Left hindlimb (tissue), 1 donor: ENCODE measurements at regions not wholly inside any gene's neighbourhood (a gene's known extent, or its start where the extent isn't known, plus 50 kb on each side); places are given as distances from the start of the nearest gene placed in this dataset.
A peak's percentile ranks its signal among the peaks of the same experiment; 100 is the strongest.
"Not testable (repeated sequence)": the region's sequence is repeated elsewhere in the genome, so short reads cannot be mapped to it uniquely, and the experiment has no call there.

ENCODE experiments used
- DNase-seq: peaks from one replicate; pipeline ENCODE4 v3.0.0-alpha.2; 2018

DNA sequence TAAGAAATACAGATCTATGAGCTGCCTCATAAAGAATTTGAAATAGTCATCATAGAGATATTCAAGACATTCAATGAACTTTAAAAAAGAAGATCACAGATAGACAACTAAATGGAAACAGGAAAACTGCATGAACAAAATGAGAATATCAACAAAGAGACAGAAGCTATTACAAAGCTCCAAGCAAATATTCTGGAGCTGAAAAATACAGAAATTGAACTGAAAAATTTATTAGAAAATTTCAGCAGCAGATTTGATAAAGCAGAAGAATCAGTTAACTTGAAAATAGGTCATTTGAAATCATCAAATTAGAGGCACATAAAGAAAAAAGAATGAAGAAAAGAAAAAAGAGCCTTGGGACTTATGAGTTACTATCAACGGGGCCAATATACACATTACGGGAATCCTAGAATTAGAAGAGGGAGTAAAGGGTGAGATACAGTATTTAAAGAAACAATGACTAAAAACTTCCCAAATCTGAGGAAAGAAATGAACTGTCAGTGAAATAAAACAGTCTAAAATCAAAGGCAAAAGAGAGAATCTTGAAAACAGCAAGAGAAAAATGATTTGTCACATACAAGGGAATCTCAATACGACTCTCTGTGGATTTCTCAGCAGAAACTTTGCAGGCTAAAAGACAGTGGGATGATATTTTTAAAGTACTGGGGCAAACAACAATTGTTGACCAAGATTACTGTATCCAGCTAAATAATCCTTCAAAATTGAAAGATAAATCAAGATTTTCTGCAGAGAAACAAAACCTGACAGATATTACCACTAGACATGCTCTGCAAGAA, 641.6 kb downstream of the ANKRD50 start:
- DNase-seq, result no peak

DNA sequence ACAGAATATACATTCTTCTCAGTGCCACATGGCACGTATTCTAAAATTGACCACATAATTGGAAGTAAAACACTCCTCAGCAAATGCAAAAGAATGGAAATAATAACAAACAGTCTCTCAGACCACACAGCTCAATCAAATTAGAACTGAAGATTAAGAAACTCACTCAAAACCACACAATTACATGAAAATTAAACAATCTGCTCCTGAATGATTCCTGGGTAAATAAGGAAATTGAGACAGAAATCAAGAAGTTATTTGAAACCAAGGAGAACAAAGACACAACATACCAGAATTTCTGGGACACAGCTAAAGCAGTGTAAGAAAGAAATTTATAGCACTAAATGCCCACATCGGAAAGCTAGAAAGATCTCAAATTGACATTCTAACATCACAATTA, 637.3 kb downstream of the ANKRD50 start:
- not testable (repeated sequence) for DNase-seq

DNA sequence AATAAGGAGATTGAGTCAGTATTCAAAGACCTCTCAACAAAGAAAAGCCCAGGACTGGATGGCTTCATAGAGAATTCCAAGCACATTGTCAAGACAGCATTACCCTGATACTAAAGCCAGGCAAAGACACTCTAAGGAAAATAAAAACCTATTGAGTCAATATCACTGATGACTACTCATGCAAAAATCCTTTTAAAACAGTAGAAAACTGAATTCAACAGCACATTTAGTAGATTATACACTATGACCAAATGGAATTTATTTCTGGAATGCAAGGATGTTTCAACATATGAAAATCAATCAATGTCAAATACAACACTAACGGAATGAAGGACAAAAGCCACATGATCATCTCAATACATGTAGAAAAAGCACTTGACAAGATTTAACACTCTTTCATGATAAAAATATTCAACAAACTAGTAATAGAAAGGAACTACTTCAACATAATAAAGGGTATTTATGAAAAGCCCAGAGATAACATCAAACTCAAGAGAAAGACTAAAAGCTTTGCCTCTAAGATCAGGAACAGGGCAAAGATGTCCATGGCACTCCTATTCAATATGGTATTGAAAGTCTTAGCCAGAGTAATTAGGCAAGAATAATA, 633.3 kb downstream of the ANKRD50 start:
- no peak for DNase-seq

DNA sequence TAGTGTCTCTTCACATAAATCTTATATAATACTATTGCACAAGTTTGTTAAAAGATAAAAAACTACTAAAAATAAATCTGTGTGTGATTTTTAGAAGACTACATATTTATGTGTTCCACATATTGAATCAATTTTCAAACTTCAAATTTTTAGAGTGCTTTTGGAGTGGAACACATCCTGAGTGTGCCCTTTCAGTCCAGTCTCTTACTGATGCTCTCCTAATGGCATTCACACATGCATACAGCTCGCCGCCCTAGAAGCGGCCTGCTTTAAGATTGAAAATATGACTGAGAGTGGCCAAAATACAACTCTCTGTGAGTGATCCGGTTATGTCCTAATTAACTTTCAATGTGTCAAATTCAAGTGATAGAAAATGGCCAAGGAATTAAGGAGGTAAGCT, 628.8 kb downstream of the ANKRD50 start:
- DNase-seq, result no peak

DNA sequence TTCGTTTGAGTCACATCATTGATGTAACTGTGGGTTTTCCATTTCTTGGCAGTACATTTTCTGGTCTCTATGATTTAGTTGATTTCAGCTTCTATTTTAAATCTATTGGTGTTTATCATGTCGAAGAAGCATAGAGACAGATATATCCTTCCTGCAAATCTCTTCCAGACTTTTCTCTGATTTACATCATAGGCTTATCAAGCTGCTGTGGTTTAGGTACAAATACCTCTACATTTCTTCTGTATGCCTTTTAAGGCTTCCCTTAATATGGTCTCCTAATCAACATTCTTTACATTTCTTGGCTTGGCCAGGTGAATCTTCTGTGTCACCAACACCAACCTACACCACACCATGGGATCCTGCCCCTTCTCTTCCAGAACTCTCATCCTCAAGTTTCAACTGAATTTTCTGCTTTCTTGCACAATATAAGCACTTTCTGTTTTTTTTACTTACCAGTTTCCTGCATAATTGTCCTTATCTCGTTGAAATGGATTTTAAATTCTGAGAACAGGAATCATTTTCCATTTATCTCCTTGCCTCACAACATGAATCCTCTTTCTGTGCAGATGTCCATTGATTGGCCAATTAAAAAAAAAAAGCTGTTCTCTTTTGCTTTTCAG, 626.9 kb downstream of the ANKRD50 start:
- DNase-seq, result no peak

DNA sequence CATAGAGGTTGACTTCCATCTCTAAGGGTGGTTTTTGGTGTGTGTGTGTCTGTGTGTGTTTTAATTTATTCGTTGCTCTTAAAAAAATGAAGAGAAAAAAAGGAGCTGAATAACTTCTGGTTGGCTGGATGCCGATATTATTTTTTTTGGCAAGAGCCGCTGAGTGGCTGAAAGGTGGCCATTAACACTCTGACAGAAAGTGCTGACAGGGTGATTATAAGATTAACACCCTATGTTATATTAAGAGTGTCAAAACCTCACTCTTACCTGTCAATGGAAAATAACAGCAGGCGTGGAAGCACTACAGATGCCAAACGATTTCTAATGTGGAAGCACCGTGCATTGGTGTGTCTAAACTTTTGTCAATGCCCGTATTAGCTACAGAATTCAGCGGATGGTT, 622.5 kb downstream of the ANKRD50 start:
- no peak for DNase-seq

DNA sequence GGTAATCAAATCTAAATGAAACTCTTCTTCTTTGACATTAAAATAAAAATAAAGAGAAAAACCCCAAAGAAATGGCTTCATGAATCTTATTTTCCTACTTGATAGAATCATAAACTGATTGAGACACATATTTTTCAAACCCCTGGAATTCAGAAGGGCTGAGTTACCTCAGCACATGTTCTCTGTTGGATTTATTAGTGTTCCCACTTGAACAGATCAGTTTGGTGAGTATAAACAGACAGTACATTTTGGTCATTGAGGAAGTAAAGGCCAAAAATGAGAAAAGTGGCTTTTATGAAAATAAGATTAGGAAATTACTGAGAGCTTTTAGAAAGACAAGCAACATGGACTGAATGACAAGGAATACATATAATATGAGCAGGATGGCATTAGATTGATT, 620.4 kb downstream of the ANKRD50 start:
- DNase-seq, result no peak

DNA sequence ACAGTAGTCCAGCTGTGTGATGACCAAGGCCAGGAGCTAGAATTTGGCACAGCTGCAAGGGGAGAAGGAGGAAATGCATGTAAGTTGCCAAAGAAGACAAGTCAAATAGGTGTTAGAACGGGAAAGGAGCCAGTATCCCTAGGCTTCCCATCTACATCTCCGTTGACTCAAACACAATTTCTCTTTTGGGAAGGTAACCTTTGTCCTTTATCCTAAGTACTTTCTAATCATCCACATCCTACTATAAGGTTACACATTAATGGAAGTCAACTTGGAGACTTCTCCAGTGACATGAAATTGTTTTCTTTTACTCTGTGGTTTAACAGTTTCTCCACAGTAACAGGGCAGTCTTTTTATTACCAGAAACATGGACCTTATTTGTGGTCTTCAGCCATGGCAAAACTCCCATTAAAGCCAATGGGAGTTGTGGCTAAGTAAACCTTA, 620.0 kb downstream of the ANKRD50 start:
- DNase-seq, result peak; percentile 50

DNA sequence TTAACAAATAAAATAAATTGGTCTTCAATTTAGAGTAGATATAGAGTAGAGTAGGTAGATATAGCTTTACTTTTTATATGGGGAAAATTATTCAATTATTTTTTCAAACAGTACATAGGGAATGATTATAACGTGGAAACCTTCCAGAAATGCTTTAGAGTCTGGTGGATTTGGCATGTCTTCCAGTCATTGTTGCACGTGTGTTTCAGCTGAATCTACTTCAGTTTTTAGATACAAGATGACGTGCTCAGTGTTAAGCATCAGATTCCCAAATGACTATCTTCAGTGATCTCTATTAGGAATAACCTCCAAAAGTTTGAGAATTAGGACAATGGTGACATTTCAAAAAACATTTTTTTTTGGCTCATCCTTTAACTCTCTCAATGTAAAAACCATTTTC, 616.9 kb downstream of the ANKRD50 start:
- no peak for DNase-seq

DNA sequence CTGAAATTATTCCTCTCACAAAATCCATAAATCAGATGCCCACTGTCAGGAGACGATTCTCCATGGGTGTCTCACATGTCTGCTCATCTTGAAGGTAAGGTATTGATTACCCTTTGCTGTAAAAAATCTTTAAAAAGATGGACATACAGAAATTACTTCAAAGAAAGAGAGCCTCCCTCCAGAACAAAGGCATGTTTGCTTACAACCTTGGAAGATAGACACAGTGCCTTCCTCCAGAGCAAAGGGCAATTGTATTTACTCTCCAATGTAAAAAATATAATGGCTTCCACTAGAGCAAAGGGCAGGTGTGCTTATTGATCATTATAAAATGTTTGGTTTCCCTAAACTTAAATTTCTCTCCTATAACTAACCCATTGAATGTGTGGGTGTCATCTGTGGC, 616.2 kb downstream of the ANKRD50 start:
- DNase-seq, result no peak

DNA sequence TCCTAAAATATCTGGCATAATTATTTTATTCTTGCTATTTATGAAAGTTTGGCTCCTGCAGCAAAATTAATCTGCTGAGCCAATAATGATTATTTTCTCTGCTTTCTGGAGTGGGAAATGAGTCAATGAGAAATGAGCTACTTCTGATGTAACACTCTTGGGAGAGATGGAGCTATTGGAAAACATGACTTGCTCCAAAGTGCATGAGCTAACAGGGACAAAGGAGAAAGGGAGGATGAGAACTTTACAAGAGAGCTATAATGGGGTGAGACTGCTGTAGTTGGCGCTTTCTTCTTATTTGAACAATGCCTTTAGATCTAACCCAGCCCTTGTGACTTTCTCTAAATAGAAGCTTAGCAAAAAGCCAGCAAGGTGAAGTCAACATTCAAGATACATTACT, 615.1 kb downstream of the ANKRD50 start:
- DNase-seq, result no peak

DNA sequence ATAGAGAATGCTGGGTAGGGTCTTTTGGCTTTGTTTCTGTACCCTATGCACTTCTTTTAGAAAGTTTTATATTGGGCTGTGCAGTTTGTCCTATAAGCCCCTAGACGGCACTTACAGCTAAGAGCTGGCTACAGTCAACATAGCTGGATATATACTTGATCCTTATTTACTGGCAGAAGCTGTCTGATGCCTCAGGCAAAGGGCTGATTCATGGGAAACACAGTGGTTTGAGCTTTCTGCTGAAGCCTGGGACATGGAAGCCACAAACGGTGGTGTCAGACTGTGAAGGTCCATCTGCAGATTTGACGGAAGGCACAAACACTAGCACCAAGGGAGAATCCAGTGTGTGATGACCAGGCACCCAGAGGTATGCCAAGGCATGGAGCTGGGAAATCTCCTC, 608.4 kb downstream of the ANKRD50 start:
- DNase-seq, result no peak

DNA sequence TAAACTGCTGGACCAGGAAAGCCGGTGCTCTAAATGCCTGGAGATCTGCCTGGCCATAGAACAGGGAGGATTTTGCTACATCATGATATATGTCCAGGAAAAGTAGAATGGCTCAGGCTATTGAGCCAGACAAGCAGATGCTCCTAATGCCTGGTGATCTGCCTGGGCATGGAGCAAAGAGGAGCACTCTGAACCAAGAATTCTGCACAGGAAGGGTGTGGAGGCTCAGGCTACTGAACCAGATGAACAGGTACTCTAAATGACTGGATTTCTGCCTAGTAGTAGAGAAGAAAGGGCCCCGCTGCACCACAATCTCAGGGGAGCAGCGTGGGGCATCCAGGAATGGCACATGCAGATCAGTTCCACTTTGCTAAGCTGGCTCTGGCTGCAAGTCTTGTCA, 607.9 kb downstream of the ANKRD50 start:
- no peak for DNase-seq

DNA sequence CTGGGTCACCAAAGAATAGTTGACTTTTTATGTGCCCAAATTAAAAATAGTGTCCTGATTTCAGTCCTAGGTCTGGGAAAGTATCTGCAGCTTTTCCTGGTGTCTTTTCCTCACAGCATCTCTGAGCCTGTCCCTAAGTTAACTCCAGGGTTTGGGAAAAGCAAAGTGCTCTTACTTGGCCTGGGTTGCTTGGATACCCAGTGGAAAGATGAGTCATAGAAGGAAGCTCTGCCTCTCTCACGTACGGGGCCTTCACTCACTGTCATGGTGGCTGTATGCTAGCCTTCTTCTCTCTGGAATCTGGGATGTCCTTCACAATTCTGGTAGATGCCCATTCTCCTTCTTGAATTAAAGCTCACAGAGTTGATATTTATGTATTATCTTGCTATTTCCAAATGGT, 607.3 kb downstream of the ANKRD50 start:
- DNase-seq, result no peak

DNA sequence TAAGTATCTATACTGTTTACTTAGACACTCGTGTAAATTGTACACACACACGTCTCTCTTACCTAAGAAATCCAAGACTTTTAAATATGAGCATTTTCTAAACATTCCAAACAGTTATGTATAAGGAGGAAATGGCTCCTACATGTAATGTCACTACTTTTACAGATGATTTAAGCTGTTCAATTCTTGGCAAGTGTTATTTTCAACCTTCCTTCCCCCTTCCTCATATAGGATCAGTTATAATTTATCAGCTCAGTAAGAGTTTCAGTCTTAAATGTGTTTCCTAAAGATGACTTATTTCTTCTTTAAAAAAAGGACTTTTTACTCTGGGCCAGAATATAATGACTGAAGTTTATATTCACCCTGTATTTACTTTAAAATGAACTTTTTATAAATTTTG, 601.1 kb downstream of the ANKRD50 start:
- DNase-seq, result no peak

DNA sequence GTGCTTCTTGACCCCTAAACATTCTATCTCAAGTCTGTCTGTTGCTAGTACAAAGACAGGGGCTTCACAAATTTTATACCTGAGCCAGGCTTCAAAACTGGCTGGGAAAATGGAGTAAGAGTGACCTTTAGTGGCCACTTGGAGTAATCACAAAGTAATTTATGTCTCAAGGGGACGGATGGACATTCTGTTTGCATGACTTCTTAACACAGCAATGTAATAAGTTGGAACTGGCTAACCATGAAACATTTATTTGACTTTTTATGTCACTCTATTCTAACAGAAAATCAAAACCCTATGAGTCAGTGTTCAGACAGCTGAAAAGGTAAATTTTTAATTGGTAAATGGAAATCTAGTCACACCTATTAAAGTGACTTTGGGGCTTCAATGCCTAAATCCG, 600.6 kb downstream of the ANKRD50 start:
- peak; percentile 54 for DNase-seq

DNA sequence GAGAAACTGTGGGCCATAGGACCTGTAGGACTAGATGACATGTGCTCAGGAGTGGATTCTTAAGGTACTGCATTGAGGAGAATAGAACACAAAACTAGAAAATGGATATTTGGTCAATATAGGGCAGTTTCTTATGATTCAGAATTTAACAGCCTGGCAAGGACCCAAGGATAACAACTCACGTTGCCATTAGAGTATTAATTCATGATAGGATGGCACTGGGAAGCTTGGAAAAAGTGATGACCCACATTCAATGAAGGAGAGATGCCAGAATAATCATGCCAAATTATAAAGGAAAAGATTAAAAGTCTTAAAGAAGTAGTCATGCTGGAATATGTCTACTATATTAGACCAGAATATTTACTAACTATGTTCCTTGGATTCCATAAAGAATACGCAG, 594.5 kb downstream of the ANKRD50 start:
- DNase-seq, result no peak

DNA sequence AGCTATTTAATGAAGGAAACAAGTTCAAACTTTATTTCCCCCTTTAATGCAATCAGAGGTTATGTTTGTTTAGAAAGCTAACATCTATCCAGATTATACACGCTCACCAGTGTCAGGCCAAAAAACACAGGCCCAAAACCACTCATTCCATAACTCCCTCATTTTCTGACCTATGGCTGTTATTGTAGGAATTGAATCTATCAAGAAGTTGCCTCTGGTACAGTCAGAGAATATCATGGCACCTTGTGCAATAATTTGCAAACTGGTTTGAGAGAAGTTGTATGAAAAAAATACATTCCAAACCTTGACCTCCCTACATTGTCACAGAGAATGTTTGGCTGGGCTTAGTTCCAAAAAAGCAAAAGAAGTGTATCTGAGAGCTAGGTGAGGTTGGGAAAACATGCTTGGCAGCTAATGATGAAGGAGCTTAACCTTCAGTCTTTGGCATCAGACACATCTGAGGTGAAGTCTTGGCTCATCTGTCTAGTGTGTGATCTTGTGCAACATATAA, 591.0 kb downstream of the ANKRD50 start:
- DNase-seq, result no peak

DNA sequence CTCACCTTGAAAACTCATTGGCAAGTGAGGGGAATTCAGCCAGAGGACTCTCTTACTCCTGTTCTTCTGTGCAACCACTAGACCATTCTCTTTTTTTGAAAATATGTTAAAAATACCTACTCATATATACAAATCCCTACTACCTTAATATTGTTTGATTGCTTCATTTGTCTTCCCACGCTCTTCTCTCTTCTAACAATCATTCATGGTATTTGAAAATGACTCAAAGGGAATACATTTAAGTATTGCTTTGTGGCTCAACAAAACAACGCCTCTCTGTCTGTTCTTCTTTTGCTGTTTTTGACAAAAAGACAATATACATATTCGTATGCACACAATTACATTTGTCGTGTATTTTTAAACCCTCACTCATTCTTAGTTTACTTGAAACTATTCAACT, 589.4 kb downstream of the ANKRD50 start:
- no peak for DNase-seq

DNA sequence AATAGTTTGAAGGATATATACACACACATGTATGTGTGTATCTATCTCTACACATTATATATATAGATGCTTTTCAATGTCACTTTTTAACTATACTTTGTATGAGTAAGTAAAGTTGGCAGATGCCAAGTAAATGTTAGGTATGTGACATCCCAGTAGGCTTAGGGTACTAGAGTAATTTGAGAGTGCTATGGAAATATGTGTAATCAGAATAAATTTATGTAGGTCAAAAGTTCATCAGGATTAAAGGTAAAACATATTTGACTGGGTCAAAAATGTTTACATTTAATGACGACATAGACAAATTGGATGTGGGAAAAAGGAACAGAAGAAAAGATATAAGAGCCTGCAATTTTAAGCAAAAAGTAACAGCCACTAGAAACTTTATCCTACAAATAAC, 588.8 kb downstream of the ANKRD50 start:
- DNase-seq, result no peak

DNA sequence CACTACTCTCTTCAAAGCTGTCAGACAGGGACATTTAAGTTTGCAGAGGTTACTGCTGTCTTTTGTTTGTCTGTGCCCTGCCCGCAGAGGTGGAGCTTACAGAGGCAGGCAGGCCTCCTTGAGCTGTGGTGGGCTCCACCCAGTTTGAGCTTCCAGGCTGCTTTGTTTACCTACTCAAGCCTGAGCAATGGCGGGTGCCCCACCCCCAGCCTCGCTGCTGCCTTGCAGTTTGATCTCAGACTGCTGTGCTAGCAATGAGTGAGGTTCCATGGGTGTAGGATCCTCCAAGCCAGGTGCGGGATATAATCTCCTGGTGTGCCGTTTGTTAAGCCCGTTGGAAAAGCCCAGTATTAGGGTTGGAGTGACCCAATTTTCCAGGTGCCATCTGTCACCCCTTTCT, 581.2 kb downstream of the ANKRD50 start:
- not testable (repeated sequence) for DNase-seq

DNA sequence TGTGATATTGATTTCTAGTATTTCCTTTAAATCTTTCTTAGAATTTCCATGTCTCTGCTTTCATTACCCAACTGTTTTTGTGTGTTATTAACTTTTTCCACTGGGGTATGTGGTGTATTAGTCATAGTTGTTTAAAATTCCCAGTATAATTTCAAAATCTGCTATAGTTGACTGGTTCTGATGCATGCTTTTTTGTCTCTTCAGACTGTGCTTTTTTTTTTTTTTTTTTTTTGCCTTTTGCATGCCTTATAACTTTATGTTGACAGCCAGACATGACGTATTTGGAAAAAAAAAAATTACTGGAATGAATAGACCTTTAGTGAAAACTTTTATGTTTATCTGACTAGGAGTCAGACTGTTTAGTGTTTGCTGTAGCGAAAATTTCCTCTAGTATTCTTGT, 580.4 kb downstream of the ANKRD50 start:
- DNase-seq, result no peak

DNA sequence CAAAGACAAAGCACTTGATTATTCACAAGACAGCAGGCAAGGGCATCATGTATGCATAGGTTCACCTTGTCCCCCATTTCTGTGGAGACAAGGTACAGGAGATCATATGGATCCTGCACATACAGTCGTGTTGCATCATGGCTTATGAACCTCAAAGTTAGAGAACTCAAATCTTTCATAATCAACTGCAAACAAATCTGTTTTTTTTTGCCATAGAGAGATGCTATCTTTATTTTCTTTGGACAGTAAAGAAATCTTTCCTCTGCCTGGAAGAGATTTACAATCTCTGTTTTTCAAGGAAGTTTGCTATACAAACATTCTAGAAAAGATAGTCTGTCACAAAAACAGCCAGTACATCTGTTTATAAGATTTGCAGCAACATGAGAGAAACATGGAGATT, 578.8 kb downstream of the ANKRD50 start:
- DNase-seq, result no peak

DNA sequence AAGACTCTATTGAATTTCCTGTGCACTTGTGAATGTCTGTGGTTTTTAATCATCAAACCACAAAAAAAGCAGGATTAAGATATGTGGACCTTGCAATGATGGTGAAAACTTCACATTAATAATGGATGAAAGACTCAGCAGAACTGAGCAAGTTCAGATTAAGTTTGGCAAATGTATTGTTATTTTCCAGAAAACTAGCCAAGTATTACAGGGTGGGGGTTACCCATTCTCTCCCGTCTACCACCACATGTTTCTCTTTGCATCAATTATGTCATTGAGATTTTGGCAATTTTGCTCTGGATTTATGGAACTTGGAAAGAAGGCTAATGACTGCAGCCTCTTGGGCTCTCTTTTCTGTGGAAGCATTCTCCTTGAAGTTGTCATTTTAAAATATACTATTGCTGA, 577.1 kb downstream of the ANKRD50 start:
- DNase-seq, result no peak
